PFSK-1 (cell line): ENCODE measurements at regions not wholly inside any gene's neighbourhood (a gene's known extent, or its start where the extent isn't known, plus 50 kb on each side); places are given as distances from the start of the nearest gene placed in this dataset.

Experiments
- POLR2AphosphoS5 ChIP-seq: IDR thresholded peaks from 2 replicates; pipeline ENCODE4 v1.6.1; 2012; ENCODE audit warnings: low read depth, mild to moderate bottlenecking, control low read depth, low read length, moderate library complexity
- REST ChIP-seq, 2 experiments: IDR thresholded peaks; 2 replicates each; pipeline versions ENCODE4 v1.6.1 to v1.8.0; 2011 to 2012; ENCODE audit warnings: low read depth in 2 of 2, low read length in 2 of 2, control low read depth in 1 of 2, inconsistent platforms in 1 of 2, mild to moderate bottlenecking in 1 of 2, moderate library complexity in 1 of 2; ENCODE audit not compliant: insufficient read depth in 1 of 2

GRCh38 chr21:25188677-25189079 is 418.6 kb downstream of the MRPL39 start:
- TF ChIP-seq REST (IDR thresholded peaks at IDR 0.05; ENCODE audit: insufficient read depth in 1 of 2, low read depth in 2 of 2, low read length in 2 of 2) (no peak), POLR2AphosphoS5 (no peak)
